ENCODE measurements at regions not wholly inside any gene's neighbourhood (a gene's known extent, or its start where the extent isn't known, plus 50 kb on each side); places are given as distances from the start of the nearest gene placed in this dataset.

- peak; percentile 38 for DNase-seq (ENCODE audit: low read depth)
Observed at GRCh38 chr12:42761601-42762350, 172.2 kb upstream of the PRICKLE1 start.

- no peak for DNase-seq (ENCODE audit: low read depth)
Observed at GRCh38 chr12:42761086-42761485, 171.5 kb upstream of the PRICKLE1 start.

GRCh38 chr12:42760550-42760949 lies 171.0 kb upstream of the PRICKLE1 start:
- no peak for DNase-seq (ENCODE audit: low read depth)

- DNase-seq (ENCODE audit: low read depth) = peak; percentile 42
Observed at GRCh38 chr12:42759622-42760273, 170.2 kb upstream of the PRICKLE1 start.

GRCh38 chr12:42758806-42759205 lies 169.3 kb upstream of the PRICKLE1 start:
- no peak for DNase-seq (ENCODE audit: low read depth)

GRCh38 chr12:42757624-42758119 lies 168.1 kb upstream of the PRICKLE1 start:
- no peak for DNase-seq (ENCODE audit: low read depth)

GRCh38 chr12:42756841-42757623 lies 167.5 kb upstream of the PRICKLE1 start:
- peak; percentile 51 for DNase-seq (ENCODE audit: low read depth)

- no peak for DNase-seq (ENCODE audit: low read depth)
Observed at GRCh38 chr12:42750356-42750755, 160.8 kb upstream of the PRICKLE1 start.

GRCh38 chr12:42749239-42749638 lies 159.7 kb upstream of the PRICKLE1 start:
- no peak for DNase-seq (ENCODE audit: low read depth)

GRCh38 chr12:42744539-42745182 lies 155.1 kb upstream of the PRICKLE1 start:
- peak; percentile 58 for DNase-seq (ENCODE audit: low read depth)

GRCh38 chr12:42742716-42743115 lies 153.2 kb upstream of the PRICKLE1 start:
- DNase-seq (ENCODE audit: low read depth) = no peak

GRCh38 chr12:42741771-42742510 lies 152.4 kb upstream of the PRICKLE1 start:
- DNase-seq (ENCODE audit: low read depth) = peak; percentile 52

GRCh38 chr12:42741091-42741490 lies 151.5 kb upstream of the PRICKLE1 start:
- DNase-seq (ENCODE audit: low read depth) = no peak

- DNase-seq (ENCODE audit: low read depth) = no peak
Observed at GRCh38 chr12:42737398-42737797, 147.9 kb upstream of the PRICKLE1 start.

- no peak for DNase-seq (ENCODE audit: low read depth)
Observed at GRCh38 chr12:42735861-42736361, 146.4 kb upstream of the PRICKLE1 start.

- DNase-seq (ENCODE audit: low read depth) = no peak
Observed at GRCh38 chr12:42733911-42734310, 144.4 kb upstream of the PRICKLE1 start.

- no peak for DNase-seq (ENCODE audit: low read depth)
Observed at GRCh38 chr12:42732908-42733411, 143.4 kb upstream of the PRICKLE1 start.

- DNase-seq (ENCODE audit: low read depth) = no peak
Observed at GRCh38 chr12:42730291-42730690, 140.7 kb upstream of the PRICKLE1 start.

- DNase-seq (ENCODE audit: low read depth) = no peak
Observed at GRCh38 chr12:42729535-42729900, 140.0 kb upstream of the PRICKLE1 start.

GRCh38 chr12:42728770-42729534 lies 139.4 kb upstream of the PRICKLE1 start:
- no peak for DNase-seq (ENCODE audit: low read depth)

All from GM04503 (cell line).